T-helper 2 cell (primary cell): ENCODE measurements at regions not wholly inside any gene's neighbourhood (a gene's known extent, or its start where the extent isn't known, plus 50 kb on each side); places are given as distances from the start of the nearest gene placed in this dataset.
A peak's percentile ranks its signal among the peaks of the same experiment; 100 is the strongest.
"Not testable (repeated sequence)": the region's sequence is repeated elsewhere in the genome, so short reads cannot be mapped to it uniquely, and the experiment has no call there.

Experiments used
- DNase-seq, 5 experiments: peaks; one replicate each; pipeline versions ENCODE4 v3.0.0 to v3.0.0-alpha.2; 2012 to 2022

DNA sequence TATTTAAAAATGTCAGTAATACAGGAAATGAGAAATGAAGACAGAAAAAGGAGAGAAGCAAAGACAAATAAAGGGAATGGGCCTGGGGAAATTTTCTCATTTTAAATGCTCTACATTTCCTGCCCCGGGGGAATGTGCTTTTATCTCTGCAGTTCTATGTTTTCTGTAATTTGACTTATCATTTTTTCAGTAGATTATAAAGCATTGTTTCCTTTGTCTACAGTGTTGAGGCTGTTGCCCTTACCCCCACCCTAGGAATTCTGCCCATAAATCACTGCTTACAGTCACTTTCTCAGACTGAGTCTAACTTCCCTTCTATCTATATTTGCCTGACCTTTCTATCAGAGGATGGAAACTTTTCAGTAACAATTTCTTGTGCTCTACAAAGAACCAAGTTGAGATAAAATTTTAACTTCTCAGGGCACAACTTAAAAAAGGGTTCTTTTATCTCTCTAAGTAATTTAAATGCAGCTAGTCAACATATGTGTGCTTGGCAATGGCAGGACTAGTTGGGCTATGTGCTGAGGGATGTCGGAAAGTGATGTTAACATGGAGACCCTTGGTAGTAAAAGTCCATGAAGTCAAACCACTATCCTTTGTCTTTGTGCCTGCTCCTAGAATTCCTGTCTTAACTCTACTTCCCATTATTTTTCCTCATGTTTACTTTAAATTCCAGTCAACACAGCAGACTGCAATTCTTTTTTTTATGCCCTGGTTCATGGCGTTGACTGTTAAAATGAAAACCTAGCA lies 146.5 kb upstream of the MMADHC start:
- no peak for DNase-seq

DNA sequence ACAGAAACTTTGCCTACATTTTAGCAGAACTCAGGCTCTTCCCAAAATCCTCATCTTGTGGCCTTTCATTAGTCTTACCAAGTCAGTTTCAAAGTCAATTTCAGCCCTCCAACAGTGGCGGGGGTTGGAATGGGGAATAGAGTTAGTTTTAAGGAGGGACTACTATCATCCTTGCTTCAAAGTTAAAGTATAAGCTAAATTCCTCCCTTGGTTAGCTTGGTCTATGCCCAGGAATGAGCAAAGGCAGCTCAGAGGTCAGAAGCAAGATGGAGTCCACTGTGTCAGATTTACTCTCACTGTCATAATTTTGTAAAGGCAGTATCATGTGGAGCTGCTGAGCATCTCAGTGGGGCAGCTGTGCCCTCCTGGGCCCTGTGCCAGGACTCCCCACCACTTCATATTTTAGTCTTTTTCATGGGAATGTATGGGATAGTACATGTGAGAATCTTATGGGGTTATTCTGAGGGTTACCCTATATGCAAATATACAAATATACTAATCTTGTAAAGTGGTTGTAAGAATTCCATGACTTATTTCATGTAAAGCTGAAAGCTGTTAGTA lies 145.2 kb upstream of the MMADHC start:
- DNase-seq: no peak

GRCh38 chr2:149732001-149732685 lies 144.6 kb upstream of the MMADHC start:
- DNase-seq: no peak

DNA sequence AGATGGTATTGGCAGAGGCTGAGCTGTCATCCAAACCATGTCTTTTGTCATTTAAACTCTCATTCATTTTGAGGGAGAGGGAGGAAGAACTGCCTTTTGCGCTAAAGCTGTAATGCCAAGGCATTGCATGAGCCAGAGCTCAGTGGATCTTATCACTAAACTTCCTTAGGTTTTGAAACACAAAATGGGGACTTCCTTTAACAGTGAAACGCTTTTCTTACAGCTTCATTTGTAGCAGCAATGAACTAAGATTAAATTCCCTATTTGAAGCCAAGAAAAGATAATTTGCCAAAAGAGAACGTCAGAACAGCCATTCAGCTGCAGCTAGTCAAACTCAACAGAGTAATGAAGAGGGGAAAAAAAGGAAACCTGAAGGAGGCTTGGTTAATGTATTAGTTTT lies 143.5 kb upstream of the MMADHC start:
- DNase-seq: no peak

- no peak for DNase-seq
These were observed 142.0 kb upstream of the MMADHC start for GRCh38 chr2:149729586-149729985.

DNA sequence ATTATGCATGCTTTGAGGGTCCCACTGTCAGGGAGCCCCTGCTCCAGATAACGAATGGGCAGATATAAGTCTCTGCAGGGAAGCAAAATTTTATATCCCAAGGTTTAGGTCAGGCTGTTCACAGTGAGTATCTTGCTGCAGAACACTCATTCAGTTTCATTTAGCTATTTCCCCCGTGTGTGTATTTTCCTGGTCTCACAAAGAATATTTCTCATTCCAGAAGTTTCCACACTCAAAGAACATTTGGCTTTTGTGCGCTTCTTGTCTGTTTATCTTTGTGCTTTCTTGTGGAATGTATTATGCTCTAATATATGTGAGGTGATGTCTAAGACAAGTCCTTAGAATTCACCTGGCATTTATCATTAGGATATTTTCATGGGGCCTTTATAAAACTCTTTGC lies 140.4 kb upstream of the MMADHC start:
- DNase-seq: no peak

DNA sequence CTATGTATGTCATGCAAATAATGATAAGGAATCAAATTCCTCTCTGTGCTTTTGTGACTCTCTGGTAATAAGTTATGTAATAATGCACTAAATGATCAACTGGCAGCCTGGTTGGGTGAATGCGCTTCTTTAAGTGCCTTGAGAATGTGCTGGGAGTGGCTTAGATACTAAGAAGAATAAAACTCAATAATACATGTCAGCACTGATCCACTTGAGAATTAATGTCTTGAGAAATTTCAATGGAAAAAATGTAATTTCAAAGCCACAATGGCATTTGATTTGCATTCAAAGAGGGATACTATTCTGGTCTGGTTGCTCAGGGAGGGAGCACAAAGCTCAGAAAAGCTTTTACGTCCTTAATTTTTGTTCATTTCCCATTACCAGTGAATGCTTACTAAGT lies 137.7 kb upstream of the MMADHC start:
- DNase-seq: no peak

- DNase-seq: no peak
These were observed 136.5 kb upstream of the MMADHC start for GRCh38 chr2:149724091-149724490.

- no peak for DNase-seq
These were observed 133.0 kb upstream of the MMADHC start for GRCh38 chr2:149720615-149721014.

GRCh38 chr2:149719695-149720094 lies 132.1 kb upstream of the MMADHC start:
- DNase-seq: no peak

DNA sequence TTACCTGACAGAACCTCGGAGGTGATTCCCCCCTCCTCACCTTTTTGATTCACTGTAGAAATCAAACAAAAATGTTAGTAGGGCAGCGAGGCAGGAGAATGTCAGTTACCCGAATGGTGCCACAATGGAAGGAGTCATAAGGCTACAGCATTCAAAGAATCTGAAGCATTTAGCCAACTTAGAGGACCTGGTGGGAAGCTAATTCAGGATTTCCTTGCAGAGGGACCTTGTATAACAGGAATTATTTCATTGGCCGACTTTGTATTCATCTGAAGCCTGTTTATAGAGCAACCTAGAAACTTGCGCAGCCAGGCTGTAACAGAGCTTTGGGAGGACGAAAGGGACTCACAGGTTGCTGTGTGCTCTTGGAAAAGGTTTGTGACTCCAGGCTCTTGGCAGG lies 129.1 kb upstream of the MMADHC start:
- DNase-seq: no peak

DNA sequence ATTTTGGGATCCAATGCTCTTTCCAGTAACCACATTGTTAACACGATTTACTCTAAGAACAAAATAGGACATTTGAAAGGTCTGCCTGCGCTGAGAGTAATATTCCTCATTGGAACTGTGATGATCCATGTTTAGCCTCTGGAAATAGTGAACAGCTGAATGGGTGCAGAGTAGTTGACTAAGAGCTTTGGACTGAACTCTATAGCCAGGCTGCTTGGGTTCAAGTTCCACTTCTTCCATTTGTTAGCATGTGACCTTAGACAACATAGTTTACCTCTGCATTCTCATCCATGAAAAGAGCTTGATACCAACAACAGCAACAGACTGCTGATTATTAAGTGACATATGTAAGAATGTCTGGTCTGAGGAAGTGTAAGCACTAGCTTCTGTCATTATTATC lies 128.3 kb upstream of the MMADHC start:
- DNase-seq: no peak

DNA sequence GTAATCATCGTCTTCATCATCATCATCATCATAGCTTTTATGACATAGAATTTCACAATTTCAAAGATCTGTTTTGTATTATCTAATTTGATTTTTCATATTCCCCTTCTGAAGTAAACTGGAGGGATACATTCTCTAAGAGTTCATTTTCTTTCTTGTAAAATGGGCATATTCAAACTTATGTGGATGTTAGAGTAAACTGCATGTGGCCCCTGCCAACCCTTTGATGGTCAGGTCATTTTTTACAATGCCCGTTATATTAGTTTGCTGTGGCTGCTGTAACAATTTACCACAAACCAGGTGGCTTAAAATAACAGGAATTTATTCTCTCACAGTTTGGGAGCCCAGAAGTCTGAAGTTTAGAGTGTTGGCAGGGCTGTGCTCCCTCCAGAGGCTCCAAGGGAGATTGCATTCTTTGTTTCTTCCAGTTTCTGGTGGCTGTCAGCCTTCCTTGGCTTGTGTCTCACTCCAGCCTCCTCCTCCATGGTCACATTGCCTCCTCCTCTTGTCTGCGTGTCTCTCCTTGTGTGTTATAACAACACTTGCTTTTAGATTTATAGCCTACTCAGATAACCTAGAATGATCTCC lies 127.5 kb upstream of the MMADHC start:
- DNase-seq: peak in 1 of 5 experiments; percentile 3

DNA sequence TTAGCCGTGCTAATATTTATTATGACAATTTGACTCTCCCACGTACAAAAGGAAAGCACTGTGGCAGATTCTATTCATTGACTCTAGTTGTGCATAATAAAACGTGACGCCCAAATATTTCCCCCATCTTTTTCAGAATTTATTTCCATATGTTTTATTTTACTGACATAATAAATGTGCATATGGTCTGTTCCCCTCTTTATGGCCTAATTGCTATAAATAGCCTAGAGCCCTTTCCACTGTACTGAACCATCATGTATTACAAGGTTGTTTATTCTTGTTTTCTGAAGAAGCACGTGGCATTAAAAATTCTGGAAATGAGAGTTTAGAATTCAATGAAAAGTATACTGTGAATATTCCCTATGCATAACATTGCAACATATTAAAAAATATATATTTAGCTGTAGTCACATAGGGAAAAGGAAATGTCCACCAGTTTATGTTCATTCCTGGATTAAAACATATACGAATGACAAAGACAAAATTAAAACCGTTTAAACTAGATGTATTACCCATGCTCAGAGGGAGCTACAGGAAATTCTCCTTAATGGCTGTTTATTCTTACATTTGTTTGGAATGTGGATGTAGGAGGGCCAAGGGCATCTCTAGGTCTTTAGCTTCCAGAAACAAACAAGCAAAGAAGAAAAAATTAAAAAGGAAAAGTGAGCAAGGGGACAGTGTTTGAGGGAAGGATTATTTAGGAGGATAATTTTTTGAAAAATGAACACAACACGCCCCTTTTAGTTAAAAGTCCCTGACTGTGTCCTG lies 122.1 kb upstream of the MMADHC start:
- no peak for DNase-seq

DNA sequence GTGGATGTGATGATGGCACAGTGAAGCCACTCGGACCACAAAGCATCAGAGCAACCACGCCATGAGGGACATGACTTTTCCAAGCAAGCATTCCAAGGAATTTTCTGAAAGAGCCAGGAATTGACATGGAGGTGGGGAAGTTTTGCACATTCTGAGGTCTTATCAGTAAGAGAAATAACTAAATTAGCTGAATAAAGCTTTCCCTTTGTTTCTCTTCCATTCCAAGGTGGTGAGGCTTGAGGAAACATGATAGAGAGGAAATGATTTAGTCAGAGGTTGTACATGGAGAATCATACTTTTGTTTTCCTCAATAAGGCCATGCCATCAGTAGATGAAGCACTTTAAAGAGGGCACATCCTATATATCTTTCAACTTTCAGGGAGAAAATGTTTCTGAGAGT lies 115.7 kb upstream of the MMADHC start:
- DNase-seq: no peak

DNA sequence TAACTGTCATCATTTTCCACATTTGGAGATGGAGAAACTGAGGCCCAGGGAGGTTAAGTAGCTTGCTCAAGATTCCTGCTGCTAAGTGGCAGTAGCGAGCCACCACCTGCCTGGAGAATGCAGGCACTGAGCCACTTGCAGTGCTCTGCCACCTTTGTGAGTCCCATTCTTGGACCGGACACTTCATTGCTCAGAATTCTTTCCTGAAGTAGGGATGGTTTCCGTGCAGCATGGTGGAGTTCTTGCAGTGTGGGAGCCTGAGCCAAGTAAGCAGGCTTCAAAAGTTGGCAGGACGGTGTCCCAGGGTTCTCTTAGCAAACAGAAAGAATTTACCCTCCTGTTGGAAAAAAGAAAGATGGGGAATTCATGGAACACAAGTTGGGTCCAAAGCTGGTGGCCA lies 115.0 kb upstream of the MMADHC start:
- DNase-seq: no peak

DNA sequence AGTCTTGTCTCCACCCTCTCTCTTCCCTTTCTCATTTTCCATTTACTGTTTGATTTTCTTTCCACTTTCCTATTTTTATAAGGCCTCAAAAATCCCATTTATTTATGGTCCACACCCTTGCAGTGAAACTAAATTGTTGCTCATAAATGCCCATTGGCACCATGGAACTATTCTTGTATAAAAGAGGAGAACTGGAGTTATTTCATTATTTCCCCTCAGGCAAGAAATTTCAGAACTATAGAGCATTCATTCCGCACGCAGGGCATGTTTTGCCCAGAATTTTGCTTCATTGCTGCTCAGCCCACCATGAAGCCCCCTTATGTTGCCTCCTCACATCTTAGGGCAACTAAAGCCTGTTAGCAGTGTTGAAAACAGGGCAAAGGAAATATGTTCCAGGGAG lies 113.7 kb upstream of the MMADHC start:
- DNase-seq: no peak

GRCh38 chr2:149692961-149693396 lies 105.4 kb upstream of the MMADHC start:
- DNase-seq: no peak

- no peak for DNase-seq
These were observed 103.2 kb upstream of the MMADHC start for GRCh38 chr2:149690825-149691224.

DNA sequence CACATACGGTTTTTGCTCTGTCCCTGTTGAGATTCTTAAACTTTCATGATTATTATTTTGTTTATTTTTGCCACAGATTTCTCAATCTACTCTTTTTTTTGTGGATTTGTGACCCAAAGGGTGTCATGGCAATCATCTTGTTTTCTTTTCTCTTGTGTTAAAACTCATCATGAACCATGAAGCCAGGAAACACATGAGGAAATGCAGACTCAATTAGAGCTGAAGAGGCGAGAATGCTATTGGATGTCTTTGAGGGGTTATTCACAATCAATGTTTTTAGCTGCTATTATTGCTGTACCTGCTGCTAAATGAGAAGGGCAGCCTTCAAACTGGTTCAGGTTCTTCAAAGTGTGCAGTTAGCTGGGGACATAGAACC lies 99.5 kb upstream of the MMADHC start:
- no peak for DNase-seq

- no peak for DNase-seq
These were observed 98.8 kb upstream of the MMADHC start for GRCh38 chr2:149686136-149687051.

DNA sequence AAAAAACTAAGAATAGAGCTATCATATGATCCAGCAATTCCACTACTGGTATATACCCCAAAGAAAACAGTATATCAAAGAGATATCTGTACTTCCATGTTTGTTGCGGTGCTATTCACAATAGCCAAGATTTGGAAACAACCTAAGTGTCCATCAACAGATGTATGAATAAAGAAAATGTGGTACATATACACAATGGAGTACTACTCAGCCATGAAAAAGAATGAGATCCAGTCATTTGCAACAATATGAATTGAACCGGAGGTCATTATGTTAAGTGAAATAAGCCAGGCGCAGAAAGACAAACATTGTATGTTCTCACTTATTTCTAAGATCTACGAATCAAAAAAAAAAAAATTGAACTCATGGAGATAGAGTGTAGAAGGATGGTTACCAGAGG lies 97.8 kb upstream of the MMADHC start:
- DNase-seq: not testable (repeated sequence)
